ENCODE measurements at regions not wholly inside any gene's neighbourhood (a gene's known extent, or its start where the extent isn't known, plus 50 kb on each side); places are given as distances from the start of the nearest gene placed in this dataset.

DNA sequence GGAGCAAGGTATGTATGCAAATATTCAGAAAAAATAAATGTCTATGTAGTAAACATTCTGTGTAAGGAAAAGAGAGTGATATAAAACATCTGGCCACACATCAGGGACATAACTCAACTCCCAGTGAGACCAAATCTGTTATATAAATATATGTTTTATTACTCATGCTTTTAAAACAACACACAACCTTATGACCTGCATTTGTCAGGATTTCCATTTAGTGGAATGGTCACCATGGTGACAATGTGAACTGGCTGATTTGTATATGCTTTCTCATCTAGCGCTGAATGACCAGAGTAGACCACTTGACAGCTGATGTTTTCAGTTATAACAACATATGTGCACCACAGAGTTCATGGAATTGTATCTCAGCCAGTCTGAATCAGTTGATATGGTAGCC lies 551.7 kb downstream of the HTR7 start:
- TF ChIP-seq, protein P1, sequence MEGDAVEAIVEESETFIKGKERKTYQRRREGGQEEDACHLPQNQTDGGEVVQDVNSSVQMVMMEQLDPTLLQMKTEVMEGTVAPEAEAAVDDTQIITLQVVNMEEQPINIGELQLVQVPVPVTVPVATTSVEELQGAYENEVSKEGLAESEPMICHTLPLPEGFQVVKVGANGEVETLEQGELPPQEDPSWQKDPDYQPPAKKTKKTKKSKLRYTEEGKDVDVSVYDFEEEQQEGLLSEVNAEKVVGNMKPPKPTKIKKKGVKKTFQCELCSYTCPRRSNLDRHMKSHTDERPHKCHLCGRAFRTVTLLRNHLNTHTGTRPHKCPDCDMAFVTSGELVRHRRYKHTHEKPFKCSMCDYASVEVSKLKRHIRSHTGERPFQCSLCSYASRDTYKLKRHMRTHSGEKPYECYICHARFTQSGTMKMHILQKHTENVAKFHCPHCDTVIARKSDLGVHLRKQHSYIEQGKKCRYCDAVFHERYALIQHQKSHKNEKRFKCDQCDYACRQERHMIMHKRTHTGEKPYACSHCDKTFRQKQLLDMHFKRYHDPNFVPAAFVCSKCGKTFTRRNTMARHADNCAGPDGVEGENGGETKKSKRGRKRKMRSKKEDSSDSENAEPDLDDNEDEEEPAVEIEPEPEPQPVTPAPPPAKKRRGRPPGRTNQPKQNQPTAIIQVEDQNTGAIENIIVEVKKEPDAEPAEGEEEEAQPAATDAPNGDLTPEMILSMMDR (IDR thresholded peaks at IDR 0.05) = no peak
- no peak for TF ChIP-seq POLR2A (IDR thresholded peaks at IDR 0.05)

All from heart left ventricle (tissue), 13 donors.